Spleen (tissue), 11 donors: ENCODE measurements at regions not wholly inside any gene's neighbourhood (a gene's known extent, or its start where the extent isn't known, plus 50 kb on each side); places are given as distances from the start of the nearest gene placed in this dataset.

ENCODE experiments used
- DNase-seq: peaks from one replicate; pipeline ENCODE4 v3.0.0-alpha.2; 2020
- H3K27ac ChIP-seq, 8 donors: fragments of 200-600 bp; sonication (generic) in 7 of 8; 1 replicate in 4 of 8; 2 replicates in 4 of 8; pipeline versions ENCODE4 v1.5.0 to v1.8.0; 2016 to 2021; ENCODE audit warnings: inconsistent platforms in 4 of 8, mild to moderate bottlenecking in 4 of 8, moderate library complexity in 1 of 8
- H3K27me3 ChIP-seq, 7 donors: fragments of 200-600 bp; sonication (generic) in 6 of 7; replicated peaks in 1 of 7; 1 replicate in 4 of 7; 2 replicates in 3 of 7; pipeline versions ENCODE4 v1.5.0 to v1.8.0; 2016 to 2021; ENCODE audit warnings: inconsistent platforms in 3 of 7, mild to moderate bottlenecking in 1 of 7
- H3K36me3 ChIP-seq, 6 donors: fragments of 200-600 bp; sonication (generic) in 5 of 6; 1 replicate in 4 of 6; 2 replicates in 2 of 6; pipeline versions ENCODE4 v1.5.0 to v1.8.0; 2016 to 2021; ENCODE audit warnings: inconsistent platforms in 2 of 6
- H3K4me1 ChIP-seq, 6 donors: fragments of 200-600 bp; sonication (generic) in 5 of 6; 1 replicate in 3 of 6; 2 replicates in 3 of 6; pipeline versions ENCODE4 v1.5.0 to v1.8.0; 2016 to 2021; ENCODE audit warnings: inconsistent platforms in 3 of 6
- H3K4me3 ChIP-seq, 8 donors: fragments of 200-600 bp; sonication (generic) in 7 of 8; 1 replicate in 4 of 8; 2 replicates in 4 of 8; pipeline versions ENCODE4 v1.5.0 to v1.8.0; 2016 to 2021; ENCODE audit warnings: inconsistent platforms in 4 of 8, mild to moderate bottlenecking in 4 of 8, moderate library complexity in 2 of 8
- H3K9me3 ChIP-seq, 8 donors: fragments of 200-600 bp; sonication (generic) in 7 of 8; 1 replicate in 4 of 8; 2 replicates in 4 of 8; pipeline versions ENCODE4 v1.5.0 to v1.8.0; 2016 to 2021; ENCODE audit warnings: inconsistent platforms in 4 of 8
- POLR2A ChIP-seq, 3 donors: fragments of 450-650 bp; IDR thresholded peaks; one replicate each; pipeline ENCODE4 v1.5.1; 2017; ENCODE audit warnings: antibody characterized with exemption in 3 of 3, mild to moderate bottlenecking in 1 of 3
- POLR2AphosphoS5 ChIP-seq, 3 donors: sonication (generic); formaldehyde crosslinking; IDR thresholded peaks; one replicate each; pipeline ENCODE4 v1.5.1; 2017; ENCODE audit warnings: antibody characterized with exemption in 3 of 3
- WGBS, 5 donors: extraction: QIAGEN DNeasy Blood & Tissue Kit in 3 of 5; methylation state at CpG; one replicate each; pipeline versions ENCODE4 v1.1.5 to v1.1.7; 2013 to 2018; 5-methylcytosine and 5-hydroxymethylcytosine counted together
- intact Hi-C: fragments of 100-400 bp; cut with DNase I; formaldehyde crosslinking; loops from one replicate; pipeline ENCODE4 v1.15.0; 2023; ENCODE audit warnings: low total_unique reads
- TF ChIP-seq, protein P1 (sequence below), 11 experiments: fragments of 200-600 bp in 7 of 11; fragments of 450-650 bp in 4 of 11; sonication (generic) in 4 of 11; IDR thresholded peaks in 8 of 11; conservative IDR thresholded peaks in 3 of 11; 1 replicate in 7 of 11; 2 replicates in 4 of 11; pipeline versions ENCODE4 v1.4.0 to v1.8.0; 2016 to 2021; ENCODE audit warnings: antibody characterized with exemption in 11 of 11, inconsistent platforms in 4 of 11, mild to moderate bottlenecking in 1 of 11
- donor health status: healthy with polysubstance abuse.
- donor health status: DM: no; HTN: no; CAD: no; lungs with moderate emphysema.
- donor health status: DM: no; HTN: no; CAD: no.
- donor health status: Bipolar disorder and iron deficiency.
- donor health status: healthy.
- donor health status: DM: no; HTN: no; CAD: no.
- donor health status: DM: yes; HTN: yes; CAD: no.

DNA sequence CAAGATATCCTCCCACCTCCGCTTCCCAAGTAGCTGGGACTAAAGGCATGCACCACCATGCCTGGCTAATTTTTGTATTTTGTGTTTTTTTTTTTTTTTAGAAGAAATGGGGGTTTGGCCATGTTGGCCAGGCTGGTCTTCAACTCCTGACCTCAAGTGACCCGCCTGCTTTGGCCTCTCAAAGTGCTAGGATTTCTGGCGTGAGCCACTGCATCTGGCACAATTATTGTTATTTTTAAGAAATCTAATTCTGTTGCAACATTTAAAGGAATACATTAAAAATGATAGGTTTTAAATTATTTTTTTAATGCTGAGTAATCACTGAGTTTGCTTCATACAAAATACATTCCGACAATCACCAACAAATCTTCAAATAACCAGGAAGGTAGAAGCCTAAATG lies 178.1 kb upstream of the SEMA3E start:
- Histone ChIP-seq H3K36me3 (no peaks in the 10 kb centered on the region), H3K27me3 (no peaks in the 10 kb centered on the region), H3K9me3 (no peaks in the 10 kb centered on the region), H3K4me1 (no peaks in the 10 kb centered on the region), H3K27ac (no peak overlapping the region), H3K4me3 (no peak overlapping the region)
- TF ChIP-seq POLR2AphosphoS5 (IDR thresholded peaks at IDR 0.05), result no peak
- TF ChIP-seq POLR2A (IDR thresholded peaks at IDR 0.05), result no peak
- TF ChIP-seq, protein P1, sequence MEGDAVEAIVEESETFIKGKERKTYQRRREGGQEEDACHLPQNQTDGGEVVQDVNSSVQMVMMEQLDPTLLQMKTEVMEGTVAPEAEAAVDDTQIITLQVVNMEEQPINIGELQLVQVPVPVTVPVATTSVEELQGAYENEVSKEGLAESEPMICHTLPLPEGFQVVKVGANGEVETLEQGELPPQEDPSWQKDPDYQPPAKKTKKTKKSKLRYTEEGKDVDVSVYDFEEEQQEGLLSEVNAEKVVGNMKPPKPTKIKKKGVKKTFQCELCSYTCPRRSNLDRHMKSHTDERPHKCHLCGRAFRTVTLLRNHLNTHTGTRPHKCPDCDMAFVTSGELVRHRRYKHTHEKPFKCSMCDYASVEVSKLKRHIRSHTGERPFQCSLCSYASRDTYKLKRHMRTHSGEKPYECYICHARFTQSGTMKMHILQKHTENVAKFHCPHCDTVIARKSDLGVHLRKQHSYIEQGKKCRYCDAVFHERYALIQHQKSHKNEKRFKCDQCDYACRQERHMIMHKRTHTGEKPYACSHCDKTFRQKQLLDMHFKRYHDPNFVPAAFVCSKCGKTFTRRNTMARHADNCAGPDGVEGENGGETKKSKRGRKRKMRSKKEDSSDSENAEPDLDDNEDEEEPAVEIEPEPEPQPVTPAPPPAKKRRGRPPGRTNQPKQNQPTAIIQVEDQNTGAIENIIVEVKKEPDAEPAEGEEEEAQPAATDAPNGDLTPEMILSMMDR (IDR thresholded peaks at IDR 0.05 in 8 of 11, conservative IDR thresholded peaks at IDR 0.05 in 3 of 11), result no peak
- WGBS, 5 donors, result 55 to 85% (median 68%) methylated on average over 4 of the region's 4 CpGs
- no peak for DNase-seq
- intact Hi-C loops, result no loop called here

GRCh38 chr7:83824214-83824613 lies 175.3 kb upstream of the SEMA3E start:
- TF ChIP-seq, protein P1 (IDR thresholded peaks at IDR 0.05 in 8 of 11, conservative IDR thresholded peaks at IDR 0.05 in 3 of 11), result no peak
- no peak for TF ChIP-seq POLR2AphosphoS5 (IDR thresholded peaks at IDR 0.05)
- no peak for TF ChIP-seq POLR2A (IDR thresholded peaks at IDR 0.05)
- H3K4me1 ChIP-seq, result no peaks in the 10 kb centered on the region
- no peaks in the 10 kb centered on the region for H3K27me3 ChIP-seq
- no peaks in the 10 kb centered on the region for H3K36me3 ChIP-seq
- WGBS, 5 donors, result 80 to 89% (median 82%) methylated on average over 2 of the region's 2 CpGs
- H3K9me3 ChIP-seq, result no peaks in the 10 kb centered on the region
- H3K27ac ChIP-seq, result no peak overlapping the region
- DNase-seq, result no peak
- intact Hi-C loops, result no loop called here
- H3K4me3 ChIP-seq, result no peak overlapping the region

DNA sequence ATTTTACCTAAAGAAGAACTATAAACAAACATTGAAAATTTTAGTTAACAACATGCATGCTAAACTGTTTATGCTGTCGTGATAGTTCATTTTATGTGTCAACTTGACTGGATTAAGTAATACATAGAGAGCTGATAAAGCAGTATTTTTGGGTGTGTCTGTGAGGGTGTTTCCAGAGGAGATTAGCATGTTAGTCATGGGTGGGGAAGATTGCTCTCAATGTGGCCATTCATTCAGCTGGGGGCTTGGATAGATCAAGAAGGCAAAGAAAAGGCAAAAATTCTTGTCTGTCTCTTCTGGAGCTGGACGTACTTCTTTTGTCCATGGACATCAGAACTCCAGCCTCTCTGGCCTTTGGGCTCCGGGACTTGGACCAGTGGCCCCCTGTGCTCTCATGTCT lies 172.9 kb upstream of the SEMA3E start:
- intact Hi-C loops, result no loop called here
- 77 to 88% (median 82%) methylated on average over 3 of the region's 3 CpGs for WGBS, 5 donors
- Histone ChIP-seq H3K27me3 (no peaks in the 10 kb centered on the region), H3K4me1 (no peaks in the 10 kb centered on the region), H3K36me3 (no peaks in the 10 kb centered on the region), H3K27ac (no peak overlapping the region), H3K9me3 (no peaks in the 10 kb centered on the region), H3K4me3 (no peak overlapping the region)
- TF ChIP-seq POLR2AphosphoS5 (IDR thresholded peaks at IDR 0.05) (no peak), POLR2A (IDR thresholded peaks at IDR 0.05) (no peak)
- TF ChIP-seq, protein P1 (IDR thresholded peaks at IDR 0.05 in 8 of 11, conservative IDR thresholded peaks at IDR 0.05 in 3 of 11), result no peak
- DNase-seq, result no peak

DNA sequence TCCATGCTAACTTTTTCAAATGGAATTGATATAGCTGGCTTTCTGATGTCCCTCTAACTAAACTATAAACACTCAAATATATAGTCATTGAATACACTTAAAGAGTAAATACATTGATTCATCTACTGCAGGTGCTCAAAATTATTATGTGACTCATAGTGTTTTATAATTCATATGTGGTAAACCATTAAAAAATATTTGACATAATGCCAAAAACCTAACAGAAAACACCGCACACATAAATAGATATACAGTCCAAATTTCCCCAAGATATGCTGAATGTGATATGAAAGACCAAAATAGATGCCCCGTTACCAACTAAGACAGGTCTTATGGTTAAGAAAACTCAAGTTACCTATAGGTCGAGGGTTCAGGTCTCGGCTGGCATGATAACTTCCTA lies 171.7 kb upstream of the SEMA3E start:
- Histone ChIP-seq H3K4me3 (no peak overlapping the region), H3K9me3 (no peaks in the 10 kb centered on the region), H3K36me3 (no peaks in the 10 kb centered on the region), H3K27ac (no peak overlapping the region), H3K27me3 (no peaks in the 10 kb centered on the region), H3K4me1 (no peaks in the 10 kb centered on the region)
- intact Hi-C loops, result no loop called here
- TF ChIP-seq, protein P1 (IDR thresholded peaks at IDR 0.05 in 8 of 11, conservative IDR thresholded peaks at IDR 0.05 in 3 of 11), result no peak
- no peak for DNase-seq
- 84 to 94% (median 85%) methylated on average over 4 of the region's 4 CpGs for WGBS, 5 donors
